Loucy (cell line): ENCODE measurements at regions not wholly inside any gene's neighbourhood (a gene's known extent, or its start where the extent isn't known, plus 50 kb on each side); places are given as distances from the start of the nearest gene placed in this dataset.

Experiments used
- EZH2phosphoT487 ChIP-seq: fragments of 200-600 bp; IDR thresholded peaks from 2 replicates; pipeline ENCODE4 v1.6.1; 2018; ENCODE audit warnings: antibody characterized with exemption, mild to moderate bottlenecking, moderate library complexity, borderline replicate concordance
- TF ChIP-seq, protein P1 (sequence below): fragments of 200-600 bp; sonication (generic); conservative IDR thresholded peaks from 2 replicates; pipeline ENCODE4 v1.5.1; 2014; ENCODE audit warnings: mild to moderate bottlenecking, antibody characterized with exemption, low read length

DNA sequence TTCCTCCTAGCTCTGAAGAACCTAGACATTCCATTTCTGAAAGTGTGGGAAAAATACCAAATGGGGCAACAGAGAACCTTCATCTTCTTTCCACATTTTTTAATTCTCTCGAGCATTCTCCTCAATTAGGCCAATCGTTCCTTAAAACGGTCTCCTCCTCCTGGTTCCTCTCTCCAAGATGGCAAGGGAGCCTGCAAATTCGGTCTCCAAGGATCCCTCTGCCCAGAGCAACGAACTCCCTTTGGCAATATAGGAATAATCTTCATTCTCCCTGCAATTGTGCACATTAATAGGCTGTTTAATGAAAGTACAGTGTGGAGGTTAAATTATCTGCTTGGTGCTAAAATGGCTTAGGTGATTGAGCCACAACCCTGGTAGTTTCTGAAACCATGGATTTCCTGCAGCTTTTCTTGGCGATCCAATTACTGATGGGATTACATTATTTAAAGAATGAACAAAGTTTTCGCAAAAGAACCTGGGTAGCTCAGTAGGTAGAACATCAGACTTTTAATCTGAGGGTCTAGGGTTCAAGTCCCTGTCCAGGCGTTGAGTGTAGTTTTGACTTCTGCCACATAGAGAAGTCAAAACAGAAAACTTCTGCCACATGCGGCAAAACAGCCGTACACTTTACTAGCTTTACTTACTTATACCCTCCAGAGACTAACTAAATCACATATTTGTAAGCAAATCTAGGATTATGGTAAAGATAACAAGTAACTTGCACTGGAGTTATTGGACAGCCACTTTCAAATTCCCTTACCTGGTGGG lies 102.9 kb upstream of the ZNF184 start:
- TF ChIP-seq, protein P1, sequence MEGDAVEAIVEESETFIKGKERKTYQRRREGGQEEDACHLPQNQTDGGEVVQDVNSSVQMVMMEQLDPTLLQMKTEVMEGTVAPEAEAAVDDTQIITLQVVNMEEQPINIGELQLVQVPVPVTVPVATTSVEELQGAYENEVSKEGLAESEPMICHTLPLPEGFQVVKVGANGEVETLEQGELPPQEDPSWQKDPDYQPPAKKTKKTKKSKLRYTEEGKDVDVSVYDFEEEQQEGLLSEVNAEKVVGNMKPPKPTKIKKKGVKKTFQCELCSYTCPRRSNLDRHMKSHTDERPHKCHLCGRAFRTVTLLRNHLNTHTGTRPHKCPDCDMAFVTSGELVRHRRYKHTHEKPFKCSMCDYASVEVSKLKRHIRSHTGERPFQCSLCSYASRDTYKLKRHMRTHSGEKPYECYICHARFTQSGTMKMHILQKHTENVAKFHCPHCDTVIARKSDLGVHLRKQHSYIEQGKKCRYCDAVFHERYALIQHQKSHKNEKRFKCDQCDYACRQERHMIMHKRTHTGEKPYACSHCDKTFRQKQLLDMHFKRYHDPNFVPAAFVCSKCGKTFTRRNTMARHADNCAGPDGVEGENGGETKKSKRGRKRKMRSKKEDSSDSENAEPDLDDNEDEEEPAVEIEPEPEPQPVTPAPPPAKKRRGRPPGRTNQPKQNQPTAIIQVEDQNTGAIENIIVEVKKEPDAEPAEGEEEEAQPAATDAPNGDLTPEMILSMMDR: no peak
- no peak for TF ChIP-seq EZH2phosphoT487
